ENCODE measurements at regions not wholly inside any gene's neighbourhood (a gene's known extent, or its start where the extent isn't known, plus 50 kb on each side); places are given as distances from the start of the nearest gene placed in this dataset.

DNA sequence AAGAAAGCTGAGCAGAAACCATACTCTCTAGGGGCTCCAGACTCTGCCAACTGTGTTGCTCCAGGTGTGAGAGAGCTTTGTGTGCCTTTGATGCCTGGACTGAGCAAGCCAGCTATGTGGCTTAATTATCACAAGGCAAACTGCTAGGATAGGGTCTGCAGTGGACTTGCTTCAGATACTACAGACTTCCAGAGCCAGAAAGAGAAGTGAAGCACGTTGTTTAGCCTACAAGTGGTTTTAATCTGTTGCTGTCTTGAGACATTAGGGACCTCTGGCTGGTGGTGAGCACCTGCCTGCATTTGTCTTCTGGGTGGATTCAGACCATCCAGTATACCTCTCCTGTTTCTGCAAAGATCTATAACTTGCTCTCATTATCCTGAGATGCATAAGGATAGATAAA, 353.4 kb upstream of the PLXNA2 start:
- H3K4me3 ChIP-seq (ENCODE audit: low read depth, low read length): no peak overlapping the region
- DNase-seq (ENCODE audit: low read depth): no peak
- TF ChIP-seq, protein P1, sequence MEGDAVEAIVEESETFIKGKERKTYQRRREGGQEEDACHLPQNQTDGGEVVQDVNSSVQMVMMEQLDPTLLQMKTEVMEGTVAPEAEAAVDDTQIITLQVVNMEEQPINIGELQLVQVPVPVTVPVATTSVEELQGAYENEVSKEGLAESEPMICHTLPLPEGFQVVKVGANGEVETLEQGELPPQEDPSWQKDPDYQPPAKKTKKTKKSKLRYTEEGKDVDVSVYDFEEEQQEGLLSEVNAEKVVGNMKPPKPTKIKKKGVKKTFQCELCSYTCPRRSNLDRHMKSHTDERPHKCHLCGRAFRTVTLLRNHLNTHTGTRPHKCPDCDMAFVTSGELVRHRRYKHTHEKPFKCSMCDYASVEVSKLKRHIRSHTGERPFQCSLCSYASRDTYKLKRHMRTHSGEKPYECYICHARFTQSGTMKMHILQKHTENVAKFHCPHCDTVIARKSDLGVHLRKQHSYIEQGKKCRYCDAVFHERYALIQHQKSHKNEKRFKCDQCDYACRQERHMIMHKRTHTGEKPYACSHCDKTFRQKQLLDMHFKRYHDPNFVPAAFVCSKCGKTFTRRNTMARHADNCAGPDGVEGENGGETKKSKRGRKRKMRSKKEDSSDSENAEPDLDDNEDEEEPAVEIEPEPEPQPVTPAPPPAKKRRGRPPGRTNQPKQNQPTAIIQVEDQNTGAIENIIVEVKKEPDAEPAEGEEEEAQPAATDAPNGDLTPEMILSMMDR (IDR thresholded peaks at IDR 0.05; ENCODE audit: low read depth, low read length, missing control alignments): no peak
- in situ Hi-C loops (cut with HindIII; ENCODE audit: low sequenced_read_pairs): no loop called here

DNA sequence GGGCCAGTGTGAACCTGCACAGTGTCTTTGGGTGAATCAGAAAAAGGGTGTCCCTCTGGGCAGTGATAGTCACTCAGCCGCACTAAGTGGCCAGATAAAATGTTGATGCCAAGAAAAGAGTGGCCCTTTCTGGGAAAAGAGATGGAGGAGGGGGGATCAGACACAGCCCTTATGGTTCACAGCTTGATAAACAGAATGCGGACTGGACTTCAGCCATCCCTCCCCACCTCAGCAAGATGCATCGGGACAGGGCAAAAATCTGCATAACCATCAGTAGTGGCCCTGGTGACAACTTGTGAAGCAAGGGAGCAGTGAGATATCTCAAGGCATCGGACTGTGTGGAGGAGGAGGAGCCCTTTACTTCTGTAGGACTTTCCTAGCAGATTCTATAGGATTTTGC, 353.8 kb upstream of the PLXNA2 start:
- in situ Hi-C loops (cut with HindIII; ENCODE audit: low sequenced_read_pairs): no loop called here
- no peak overlapping the region for H3K4me3 ChIP-seq (ENCODE audit: low read depth, low read length)
- no peak for DNase-seq (ENCODE audit: low read depth)
- TF ChIP-seq, protein P1 (IDR thresholded peaks at IDR 0.05; ENCODE audit: low read depth, low read length, missing control alignments): no peak

DNA sequence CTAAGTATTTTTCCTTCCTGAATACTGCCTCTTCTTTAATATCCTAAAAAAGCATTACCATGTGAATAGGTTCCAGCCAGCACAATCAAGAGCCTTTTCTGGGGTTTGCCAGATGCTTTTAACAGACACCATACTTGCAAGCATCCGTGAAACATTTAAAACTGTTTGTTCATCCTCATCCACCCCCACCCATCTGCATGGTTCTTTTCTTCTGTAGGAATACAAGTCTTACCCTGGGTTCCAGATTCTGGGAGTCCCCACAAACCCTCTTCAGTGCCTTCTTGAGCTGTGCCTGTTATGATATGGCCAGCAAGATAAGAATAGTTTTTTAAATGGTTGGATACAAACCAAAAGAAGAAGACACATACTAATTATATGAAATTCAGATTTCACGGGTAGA, 354.9 kb upstream of the PLXNA2 start:
- no peak overlapping the region for H3K4me3 ChIP-seq (ENCODE audit: low read depth, low read length)
- no peak for DNase-seq (ENCODE audit: low read depth)
- in situ Hi-C loops (cut with HindIII; ENCODE audit: low sequenced_read_pairs): no loop called here
- TF ChIP-seq, protein P1 (IDR thresholded peaks at IDR 0.05; ENCODE audit: low read depth, low read length, missing control alignments): no peak

DNA sequence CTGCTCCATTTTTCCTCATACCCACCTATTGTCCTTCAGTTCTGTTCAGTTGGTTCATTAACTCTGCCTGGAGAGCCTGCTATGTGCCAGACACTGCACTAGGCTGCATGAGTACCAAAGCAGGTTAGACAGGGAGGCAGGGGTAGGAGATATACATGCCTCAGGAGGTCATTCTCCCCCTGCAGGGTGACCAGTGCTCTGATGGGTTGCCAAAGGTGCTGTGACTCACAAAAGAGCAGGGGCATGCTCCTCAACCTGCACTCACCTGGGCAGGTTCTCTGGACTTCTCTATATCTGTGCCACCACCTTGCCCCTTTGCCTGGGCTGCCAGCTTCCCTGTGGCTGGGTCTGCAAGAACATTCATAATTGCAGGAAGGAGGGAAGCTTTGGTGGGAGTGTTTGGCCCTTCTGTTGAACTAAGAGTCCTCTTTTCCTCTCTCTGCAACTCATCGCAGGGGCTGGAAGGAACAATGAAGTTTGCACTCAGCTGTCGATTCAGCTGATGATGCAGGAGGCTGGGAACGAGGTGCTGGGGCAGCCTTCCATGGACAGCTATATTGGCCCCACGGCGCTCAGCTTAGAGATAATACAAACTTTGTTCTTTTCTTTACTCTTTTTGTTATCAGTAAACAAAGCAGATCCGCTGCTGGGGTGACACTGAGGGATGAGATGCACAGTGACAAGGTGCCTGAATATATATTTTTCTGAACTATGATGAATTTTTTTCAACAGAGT, 356.4 kb upstream of the PLXNA2 start:
- TF ChIP-seq, protein P1 (IDR thresholded peaks at IDR 0.05; ENCODE audit: low read depth, low read length, missing control alignments): no peak
- no peak for DNase-seq (ENCODE audit: low read depth)
- in situ Hi-C loops (cut with HindIII; ENCODE audit: low sequenced_read_pairs): no loop called here
- H3K4me3 ChIP-seq (ENCODE audit: low read depth, low read length): no peak overlapping the region

DNA sequence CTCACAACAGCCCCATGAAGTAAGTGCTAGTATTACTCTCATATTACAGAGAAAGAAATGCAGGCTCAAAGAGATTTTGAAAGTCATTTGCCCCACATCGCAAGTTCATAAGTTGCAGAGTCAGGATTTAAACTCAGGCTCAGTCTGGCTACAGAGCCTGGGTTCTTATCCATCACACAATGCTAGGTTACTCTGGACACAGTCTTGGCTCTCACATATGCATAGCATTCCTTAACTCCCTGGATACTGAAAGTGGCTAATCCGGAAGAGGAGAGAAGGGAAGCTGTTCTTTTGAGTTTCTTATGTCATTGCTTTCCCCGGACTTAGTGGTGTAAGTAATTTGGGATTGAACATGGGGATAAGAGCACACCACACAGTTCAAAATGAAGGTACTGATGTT, 357.4 kb upstream of the PLXNA2 start:
- H3K4me3 ChIP-seq (ENCODE audit: low read depth, low read length): no peak overlapping the region
- TF ChIP-seq, protein P1 (IDR thresholded peaks at IDR 0.05; ENCODE audit: low read depth, low read length, missing control alignments): no peak
- in situ Hi-C loops (cut with HindIII; ENCODE audit: low sequenced_read_pairs): no loop called here
- DNase-seq (ENCODE audit: low read depth): no peak

DNA sequence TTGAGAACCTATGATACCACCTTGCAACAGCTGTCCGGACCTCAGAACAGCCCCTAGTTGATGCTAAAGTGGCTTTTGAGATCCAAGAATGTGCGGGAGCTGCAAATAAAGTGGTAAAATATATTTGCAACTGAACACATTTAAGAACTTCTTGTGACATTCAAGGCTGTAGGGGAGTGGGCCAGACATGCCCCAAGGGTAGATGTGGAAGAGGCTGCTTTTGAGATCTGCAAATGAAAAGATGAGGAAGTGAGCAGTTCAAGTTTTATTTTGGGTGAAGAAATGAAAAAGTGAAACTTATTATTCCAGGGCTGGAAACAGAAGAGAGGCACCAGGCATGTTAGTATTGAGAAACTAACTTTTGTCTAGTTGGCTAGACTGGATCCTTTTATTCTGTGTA, 359.5 kb upstream of the PLXNA2 start:
- no peak overlapping the region for H3K4me3 ChIP-seq (ENCODE audit: low read depth, low read length)
- in situ Hi-C loops (cut with HindIII; ENCODE audit: low sequenced_read_pairs): no loop called here

More for the DNA sequence above, 359.5 kb upstream of the PLXNA2 start:
- no peak for DNase-seq (ENCODE audit: low read depth)
- TF ChIP-seq, protein P1 (IDR thresholded peaks at IDR 0.05; ENCODE audit: low read depth, low read length, missing control alignments): no peak

All from astrocyte of the cerebellum (primary cell).